22Rv1 (cell line): ENCODE measurements at regions not wholly inside any gene's neighbourhood (a gene's known extent, or its start where the extent isn't known, plus 50 kb on each side); places are given as distances from the start of the nearest gene placed in this dataset.

Source experiments
- H3K27ac ChIP-seq: fragments of 450-650 bp; 2 replicates; pipeline ENCODE4 v1.5.1; 2017
- CTCF ChIP-seq: fragments of 450-650 bp; IDR thresholded peaks from 2 replicates; pipeline ENCODE4 v1.5.1; 2017; ENCODE audit warnings: mild to moderate bottlenecking
- ZFX ChIP-seq: fragments of 450-650 bp; IDR thresholded peaks from 2 replicates; pipeline ENCODE4 v1.6.1; 2017; ENCODE audit warnings: antibody characterized with exemption, borderline replicate concordance

DNA sequence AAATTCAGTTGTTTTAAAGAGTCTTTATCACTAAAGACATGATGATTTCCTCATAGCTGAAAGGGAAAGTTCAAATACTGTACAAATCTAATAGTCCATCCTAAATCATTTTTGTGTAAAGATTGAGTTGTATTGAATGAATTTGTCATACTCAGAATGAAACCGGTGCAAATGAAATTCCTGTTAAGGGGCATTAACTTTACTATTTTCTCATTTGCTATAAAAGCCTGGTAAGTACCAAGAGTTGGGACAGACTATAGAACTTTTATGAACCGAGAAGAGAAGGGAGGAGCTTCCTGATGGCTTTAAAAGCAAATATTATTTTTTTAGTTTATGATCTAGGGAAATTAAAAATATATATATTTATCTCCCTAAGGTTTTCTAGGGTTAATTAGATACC, 260.0 kb upstream of the AKR1E2 start:
- no peak overlapping the region for H3K27ac ChIP-seq
- TF ChIP-seq CTCF (no peak), ZFX (no peak)

DNA sequence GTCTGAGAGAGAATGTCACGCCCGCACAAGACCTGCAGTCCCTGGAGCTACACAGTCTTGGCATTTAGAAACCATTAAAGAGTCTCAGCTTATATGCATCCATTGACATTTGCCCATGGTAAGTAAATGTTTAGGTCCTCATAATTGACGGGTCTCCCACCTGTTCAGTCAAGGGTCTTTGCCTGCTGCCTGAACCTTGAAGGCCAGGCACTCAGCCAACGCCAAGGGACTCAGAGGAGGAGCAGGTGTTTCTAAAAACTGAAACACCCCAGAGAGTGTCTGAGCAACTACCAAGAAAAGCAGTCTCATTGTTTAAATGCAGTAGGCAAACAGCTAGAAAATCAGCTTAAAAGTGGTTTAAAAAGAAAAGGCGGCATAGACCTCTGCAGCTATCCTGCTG, 264.7 kb upstream of the AKR1E2 start:
- TF ChIP-seq CTCF, result no peak
- no peak for TF ChIP-seq ZFX
- no peak overlapping the region for H3K27ac ChIP-seq

DNA sequence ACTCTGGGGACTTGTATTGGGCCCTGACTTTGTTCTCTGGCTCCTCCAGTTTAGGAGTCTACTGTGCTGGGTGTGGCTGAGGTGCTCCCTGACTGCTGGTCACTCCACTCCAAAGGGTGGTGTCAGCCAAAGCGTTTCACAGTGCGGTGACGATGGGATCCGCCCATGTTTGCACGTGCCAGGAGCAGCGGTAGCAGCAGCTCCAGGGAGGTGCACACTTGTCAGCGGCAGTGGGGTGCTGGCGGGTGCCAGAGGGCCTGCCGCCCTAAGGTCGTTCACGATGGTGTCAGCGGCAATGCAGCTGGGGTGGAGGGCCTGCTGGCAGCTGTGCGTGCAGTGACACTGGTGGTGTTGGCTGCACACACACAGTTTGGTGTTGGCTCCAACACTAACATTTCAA, 268.5 kb upstream of the AKR1E2 start:
- TF ChIP-seq ZFX (no peak), CTCF (no peak)

DNA sequence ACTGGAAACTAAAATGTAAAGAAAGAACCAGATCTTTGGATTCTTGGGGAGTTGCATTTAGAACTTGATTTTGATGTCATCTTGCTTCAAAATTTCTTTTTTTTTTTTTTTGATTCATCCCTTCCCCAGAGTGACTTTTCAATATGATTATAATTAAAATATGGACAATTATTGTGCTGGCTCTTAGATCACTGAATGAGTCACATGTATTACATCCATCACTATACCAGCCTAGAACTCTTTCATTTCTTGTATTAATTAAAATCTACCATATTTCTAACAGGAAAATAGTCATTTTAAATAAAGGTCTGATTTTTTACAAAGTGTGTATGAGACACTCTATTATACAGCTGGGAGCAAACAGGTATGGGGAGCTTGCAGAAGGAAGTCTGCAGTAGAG, 269.5 kb upstream of the AKR1E2 start:
- H3K27ac ChIP-seq, result no peak overlapping the region
- TF ChIP-seq ZFX (no peak), CTCF (no peak)

More for the DNA sequence above, 268.5 kb upstream of the AKR1E2 start:
- no peak overlapping the region for H3K27ac ChIP-seq

DNA sequence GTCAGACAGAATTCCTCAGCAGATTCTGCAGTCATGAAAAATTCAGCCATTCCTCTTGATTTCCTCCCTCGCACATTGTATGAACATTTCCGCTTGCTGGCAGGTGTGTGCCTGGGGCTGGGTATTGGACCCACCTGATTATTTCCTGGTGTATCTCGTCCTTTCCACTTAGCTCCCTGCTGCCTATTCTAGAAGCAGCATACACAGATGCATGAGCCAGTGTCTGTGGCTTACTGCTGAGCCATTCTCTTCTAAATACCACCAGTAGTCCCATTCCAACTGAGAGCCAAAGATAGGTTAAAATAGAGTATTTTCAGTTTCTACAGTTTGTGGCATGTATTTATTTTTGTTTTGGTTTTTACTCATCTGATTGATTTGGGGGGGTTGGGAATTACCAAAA, 270.1 kb upstream of the AKR1E2 start:
- no peak overlapping the region for H3K27ac ChIP-seq
- no peak for TF ChIP-seq ZFX
- TF ChIP-seq CTCF, result no peak

DNA sequence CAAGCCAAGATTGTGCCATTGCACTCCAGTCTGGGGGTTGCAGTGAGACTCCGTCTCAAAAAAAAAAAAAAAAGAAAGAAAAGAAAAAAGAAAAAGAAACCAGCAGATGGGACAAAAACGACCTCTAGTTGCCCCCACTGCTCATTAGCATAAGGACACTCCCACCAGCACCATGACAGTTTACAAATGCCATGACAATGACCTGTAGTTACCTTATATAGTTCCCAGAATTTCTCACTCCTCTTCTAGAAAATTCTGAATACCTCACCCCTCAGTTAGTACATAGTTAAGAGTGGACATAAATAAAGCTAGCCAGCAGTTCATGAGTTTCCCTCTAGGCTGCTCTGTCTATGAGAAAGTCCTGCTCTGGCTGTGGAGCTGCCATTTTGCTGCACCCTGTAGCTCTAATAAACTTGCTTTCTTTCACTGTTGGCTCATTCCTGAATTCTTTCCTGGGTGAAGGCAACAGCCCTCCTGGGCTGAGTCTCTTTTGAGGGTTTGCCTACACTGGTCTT, 276.8 kb upstream of the AKR1E2 start:
- no peak overlapping the region for H3K27ac ChIP-seq
- TF ChIP-seq ZFX (no peak), CTCF (no peak)

GRCh38 chr10:4546931-4547330, 279.1 kb upstream of the AKR1E2 start:
- TF ChIP-seq ZFX (no peak), CTCF (no peak)
- H3K27ac ChIP-seq, result no peak overlapping the region
